HepG2 (cell line): ENCODE measurements at regions not wholly inside any gene's neighbourhood (a gene's known extent, or its start where the extent isn't known, plus 50 kb on each side); places are given as distances from the start of the nearest gene placed in this dataset.

Experiments used
- ATAC-seq: fragments of 200-7000 bp; cut with Tn5 transposase; 3 replicates; pipeline ENCODE4 v1.9.1; 2020; ENCODE audit warnings: mild to moderate bottlenecking, moderate library complexity
- BruUV-seq: library from RNA; stranded (reverse); fragments of 400-500 nt; replicated peaks from 2 replicates; lab custom pipeline; 2021; lab: Mats Ljungman, UMichigan
- CTCF ChIA-PET: fragments of 300-600 bp; formaldehyde crosslinking; extraction: SDS; loops from one replicate; lab custom pipeline; 2021; ENCODE audit warnings: low total read pairs, inconsistent platforms, low intra/inter-chr PET ratio; lab: Yijun Ruan, JAX
- POLR2A ChIA-PET: fragments of 350-600 bp; sonication (Branson Sonifier 250); formaldehyde crosslinking; loops from one replicate; lab custom pipeline; 2020; ENCODE audit warnings: antibody characterized with exemption, inconsistent platforms; lab: Yijun Ruan, JAX
- DNase-seq: peaks from one replicate; pipeline ENCODE4 v3.0.0-alpha.2; 2015; ENCODE audit warnings: low spot score
- FAIRE-seq: peaks from 3 replicates; lab custom pipeline; 2011; peaks lifted over from hg19 to GRCh38; lab: Jason Lieb, UNC
- H2AFZ ChIP-seq: one replicate; pipeline ENCODE4 v1.6.1; 2011; ENCODE audit warnings: low read length, inconsistent platforms
- H3K27ac ChIP-seq: fragments of 300-600 bp; 3 replicates; pipeline ENCODE4 v1.8.0; 2011; ENCODE audit warnings: mixed run types, mild to moderate bottlenecking, mixed read lengths, low read length, inconsistent platforms; ENCODE audit not compliant: insufficient read depth; ENCODE audit errors: extremely low read length
- H3K27me3 ChIP-seq, 2 experiments: fragments of 200-600 bp in 1 of 2; 2 replicates in 1 of 2; 3 replicates in 1 of 2; pipeline versions ENCODE4 v1.6.0 to v1.8.0; 2011; ENCODE audit warnings: low read length in 2 of 2, mild to moderate bottlenecking in 2 of 2, moderate library complexity in 2 of 2, inconsistent platforms in 1 of 2; ENCODE audit not compliant: insufficient read depth in 2 of 2, control insufficient read depth in 1 of 2
- H3K36me3 ChIP-seq, 2 experiments: fragments of 200-600 bp in 1 of 2; replicated peaks in 1 of 2; 2 replicates in 1 of 2; 3 replicates in 1 of 2; pipeline versions ENCODE4 v1.5.1 to v1.8.0; 2011; ENCODE audit warnings: low read length in 2 of 2, inconsistent platforms in 1 of 2; ENCODE audit not compliant: insufficient read depth in 2 of 2, control insufficient read depth in 1 of 2
- H3K4me1 ChIP-seq: 2 replicates; pipeline ENCODE4 v1.5.1; 2012; ENCODE audit warnings: low read length, inconsistent platforms; ENCODE audit not compliant: insufficient read depth
- H3K4me2 ChIP-seq: 2 replicates; pipeline ENCODE4 v1.6.0; 2011; ENCODE audit warnings: low read depth, low read length, inconsistent platforms
- H3K4me3 ChIP-seq, 3 experiments: fragments of 200-600 bp in 1 of 3; sonication (generic), shearing (Covaris generic) in 1 of 3; replicated peaks in 1 of 3; 2 replicates each; pipeline ENCODE4 v1.5.1; 2011 to 2016; ENCODE audit warnings: low read length in 3 of 3, inconsistent platforms in 2 of 3, low read depth in 2 of 3, mild to moderate bottlenecking in 2 of 3, control low read depth in 1 of 3, mixed read lengths in 1 of 3; ENCODE audit not compliant: insufficient read depth in 1 of 3
- H3K79me2 ChIP-seq: one replicate; pipeline ENCODE4 v1.6.1; 2011; ENCODE audit warnings: low read length, inconsistent platforms; ENCODE audit not compliant: insufficient read depth
- H3K9ac ChIP-seq: 2 replicates; pipeline ENCODE4 v1.6.0; 2011; ENCODE audit warnings: mild to moderate bottlenecking, low read depth, low read length, inconsistent platforms; ENCODE audit not compliant: insufficient read depth
- H3K9me3 ChIP-seq: 2 replicates; pipeline ENCODE4 v1.5.1; 2012; ENCODE audit warnings: mild to moderate bottlenecking, low read length
- H4K20me1 ChIP-seq: 2 replicates; pipeline ENCODE4 v1.6.0; 2011; ENCODE audit warnings: inconsistent platforms, mild to moderate bottlenecking, low read length, moderate library complexity; ENCODE audit not compliant: insufficient read depth
- ATF7 ChIP-seq, 2 experiments: fragments of 450-650 bp in 1 of 2; sonication (generic) in 1 of 2; formaldehyde crosslinking in 1 of 2; IDR thresholded peaks; 2 replicates each; pipeline versions ENCODE4 v1.4.0 to v1.6.1; 2016 to 2020; ENCODE audit warnings: antibody characterized with exemption in 1 of 2, mild to moderate bottlenecking in 1 of 2, missing genetic modification reagents in 1 of 2
- CEBPG ChIP-seq: IDR thresholded peaks from 2 replicates; pipeline ENCODE4 v1.6.1; 2016
- GZF1 ChIP-seq: sonication (generic); formaldehyde crosslinking; IDR thresholded peaks from 2 replicates; pipeline ENCODE4 v1.5.1; 2020; ENCODE audit warnings: mild to moderate bottlenecking, missing genetic modification reagents
- KDM2A ChIP-seq: sonication (generic); formaldehyde crosslinking; IDR thresholded peaks from 2 replicates; pipeline ENCODE4 v1.4.0; 2020; ENCODE audit warnings: low read depth, missing genetic modification reagents, borderline replicate concordance
- ZC3H13 ChIP-seq: sonication (generic); formaldehyde crosslinking; IDR thresholded peaks from 2 replicates; pipeline ENCODE4 v1.8.1; 2023; ENCODE audit warnings: mild to moderate bottlenecking, missing genetic modification reagents, moderate library complexity
- ZNF543 ChIP-seq: sonication (generic); formaldehyde crosslinking; IDR thresholded peaks from 2 replicates; pipeline ENCODE4 v1.4.0; 2020; ENCODE audit warnings: mild to moderate bottlenecking, missing genetic modification reagents
- ZNF740 ChIP-seq: sonication (generic); formaldehyde crosslinking; IDR thresholded peaks from 2 replicates; pipeline ENCODE4 v1.4.0; 2020; ENCODE audit warnings: missing genetic modification reagents
- WGBS: methylation state at CpG from one replicate; pipeline ENCODE4 v1.1.6; 2017; ENCODE audit warnings: low lambda C conversion rate; 5-methylcytosine and 5-hydroxymethylcytosine counted together
- in situ Hi-C: cut with HindIII; loops from 2 replicates; pipeline ENCODE4 v1.10.0; 2017; ENCODE audit warnings: low pct_unique_long_range_greater_than_20kb; ENCODE audit not compliant: extremely low pct_ligation_motif_present
- intact Hi-C: fragments of 100-400 bp; cut with micrococcal nuclease; formaldehyde crosslinking; loops from one replicate; pipeline ENCODE4 v1.10.0; 2022; ENCODE audit not compliant: unreplicated experiment
- TF ChIP-seq, protein P1 (sequence below), 2 experiments: fragments of 450-650 bp in 1 of 2; sonication (generic) in 1 of 2; formaldehyde crosslinking; IDR thresholded peaks; 2 replicates each; pipeline versions ENCODE4 v1.5.0 to v1.8.0; 2020 to 2022; ENCODE audit warnings: mild to moderate bottlenecking in 1 of 2, missing genetic modification reagents in 1 of 2

GRCh38 chr2:155982135-155982534, 350.4 kb downstream of the NR4A2 start:
- H3K27ac ChIP-seq, result no peak overlapping the region
- H3K9ac ChIP-seq, result no peak overlapping the region
- ChIA-PET POLR2A (no interaction called here), CTCF (no interaction called here)
- FAIRE-seq (no peak), ATAC-seq (no peak), DNase-seq (no peak)
- H3K36me3 ChIP-seq, result no peaks in the 10 kb centered on the region
- no peaks in the 10 kb centered on the region for H4K20me1 ChIP-seq
- no peak overlapping the region for H3K4me2 ChIP-seq
- in situ Hi-C loops (no loop called here), intact Hi-C loops (no loop called here)
- H3K4me1 ChIP-seq, result no peaks in the 10 kb centered on the region
- H3K79me2 ChIP-seq, result no peaks in the 10 kb centered on the region
- WGBS, result 29% methylated on average over 1 of the region's 1 CpG
- BruUV-seq, result no TSS peak
- H2AFZ ChIP-seq, result no peak overlapping the region
- no peaks in the 10 kb centered on the region for H3K9me3 ChIP-seq
- no peak overlapping the region for H3K4me3 ChIP-seq
- no peaks in the 10 kb centered on the region for H3K27me3 ChIP-seq
- TF ChIP-seq ZC3H13 (CRISPR knock-in tag) (no peak), GZF1 (CRISPR knock-in tag) (no peak), ZNF543 (CRISPR knock-in tag) (no peak), CEBPG (0 out of 2 replicates have a peak, but pooled peaks have one; percentile 17), ATF7 (IDR thresholded peaks at IDR 0.05) (peak; percentile 64), ATF7 (CRISPR knock-in tag; IDR thresholded peaks at IDR 0.05) (no peak), KDM2A (CRISPR knock-in tag) (no peak), ZNF740 (no peak)
- TF ChIP-seq, protein P1, sequence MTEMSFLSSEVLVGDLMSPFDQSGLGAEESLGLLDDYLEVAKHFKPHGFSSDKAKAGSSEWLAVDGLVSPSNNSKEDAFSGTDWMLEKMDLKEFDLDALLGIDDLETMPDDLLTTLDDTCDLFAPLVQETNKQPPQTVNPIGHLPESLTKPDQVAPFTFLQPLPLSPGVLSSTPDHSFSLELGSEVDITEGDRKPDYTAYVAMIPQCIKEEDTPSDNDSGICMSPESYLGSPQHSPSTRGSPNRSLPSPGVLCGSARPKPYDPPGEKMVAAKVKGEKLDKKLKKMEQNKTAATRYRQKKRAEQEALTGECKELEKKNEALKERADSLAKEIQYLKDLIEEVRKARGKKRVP (CRISPR knock-in tag; IDR thresholded peaks at IDR 0.05), result peak in 1 of 2 experiments; percentile 31; a peak in 1 of 4 replicates
